HEK293 (cell line): ENCODE measurements at regions not wholly inside any gene's neighbourhood (a gene's known extent, or its start where the extent isn't known, plus 50 kb on each side); places are given as distances from the start of the nearest gene placed in this dataset.

Source experiments
- CTCF ChIA-PET: fragments of 350-600 bp; formaldehyde crosslinking; extraction: SDS; loops from one replicate; lab custom pipeline; 2021; ENCODE audit warnings: antibody characterized with exemption; lab: Yijun Ruan, JAX
- POLR2A ChIA-PET: fragments of 300-600 bp; formaldehyde crosslinking; extraction: SDS; loops from one replicate; lab custom pipeline; 2020; ENCODE audit warnings: antibody characterized with exemption, inconsistent platforms; lab: Yijun Ruan, JAX
- H3K27ac ChIP-seq: fragments of 200-500 bp; sonication (Bioruptor generic); 2 replicates; pipeline ENCODE4 v1.5.1; 2014; ENCODE audit warnings: low read depth, low read length, control low read depth, inconsistent platforms; ENCODE audit errors: extremely low read depth
- H3K36me3 ChIP-seq, 2 experiments: fragments of 200-500 bp in 1 of 2; sonication (Bioruptor generic) in 1 of 2; 1 replicate in 1 of 2; 2 replicates in 1 of 2; pipeline ENCODE4 v1.5.1; 2014 to 2017; ENCODE audit warnings: inconsistent platforms in 2 of 2, low read length in 2 of 2; ENCODE audit not compliant: control insufficient read depth in 2 of 2, insufficient read depth in 1 of 2
- H3K4me1 ChIP-seq: fragments of 200-500 bp; sonication (Bioruptor generic); 2 replicates; pipeline ENCODE4 v1.5.1; 2014; ENCODE audit warnings: mild to moderate bottlenecking, low read length, inconsistent platforms; ENCODE audit not compliant: control insufficient read depth, insufficient read depth
- H3K4me3 ChIP-seq: 2 replicates; pipeline ENCODE4 v1.5.1; 2011; ENCODE audit warnings: low read depth, mild to moderate bottlenecking, control low read depth, low read length, moderate library complexity
- H3K9me3 ChIP-seq: fragments of 200-500 bp; sonication (Bioruptor generic); 2 replicates; pipeline ENCODE4 v1.5.1; 2014; ENCODE audit warnings: low read depth, low read length, inconsistent platforms; ENCODE audit not compliant: control insufficient read depth, insufficient read depth
- GLIS2 ChIP-seq: fragments of 450-650 bp; formaldehyde crosslinking; IDR thresholded peaks from 2 replicates; pipeline ENCODE4 v1.5.1; 2016; ENCODE audit warnings: missing biosample characterization, missing genetic modification characterization
- HOXD13 ChIP-seq: sonication (generic); formaldehyde crosslinking; IDR thresholded peaks from 2 replicates; pipeline ENCODE4 v1.8.0; 2022; ENCODE audit warnings: missing genetic modification reagents, borderline replicate concordance
- KLF1 ChIP-seq: fragments of 450-650 bp; formaldehyde crosslinking; IDR thresholded peaks from 2 replicates; pipeline ENCODE4 v1.5.1; 2016; ENCODE audit warnings: missing biosample characterization, missing genetic modification characterization
- OSR2 ChIP-seq: fragments of 450-650 bp; formaldehyde crosslinking; IDR thresholded peaks from 2 replicates; pipeline ENCODE4 v1.5.1; 2016; ENCODE audit warnings: missing biosample characterization, missing genetic modification characterization
- YY2 ChIP-seq: fragments of 450-650 bp; formaldehyde crosslinking; IDR thresholded peaks from 2 replicates; pipeline ENCODE4 v1.5.1; 2016; ENCODE audit warnings: missing biosample characterization, missing genetic modification characterization
- ZBTB11 ChIP-seq: fragments of 450-650 bp; formaldehyde crosslinking; conservative IDR thresholded peaks from 2 replicates; pipeline ENCODE4 v1.5.1; 2016; ENCODE audit warnings: low read depth, missing biosample characterization, missing genetic modification characterization
- ZNF10 ChIP-seq: fragments of 450-650 bp; formaldehyde crosslinking; IDR thresholded peaks from 2 replicates; pipeline ENCODE4 v1.5.1; 2017; ENCODE audit warnings: missing biosample characterization, missing genetic modification characterization
- ZNF24 ChIP-seq: fragments of 450-650 bp; formaldehyde crosslinking; IDR thresholded peaks from 2 replicates; pipeline ENCODE4 v1.5.1; 2016; ENCODE audit warnings: missing biosample characterization, missing genetic modification characterization
- ZNF391 ChIP-seq: fragments of 450-650 bp; formaldehyde crosslinking; IDR thresholded peaks from 2 replicates; pipeline ENCODE4 v1.5.1; 2016; ENCODE audit warnings: low read depth, missing biosample characterization, missing genetic modification characterization, borderline replicate concordance
- ZNF423 ChIP-seq: fragments of 450-650 bp; formaldehyde crosslinking; IDR thresholded peaks from 2 replicates; pipeline ENCODE4 v1.5.1; 2016; ENCODE audit warnings: missing biosample characterization, missing genetic modification characterization
- ZNF510 ChIP-seq: fragments of 450-650 bp; formaldehyde crosslinking; IDR thresholded peaks from 2 replicates; pipeline ENCODE4 v1.5.1; 2018; ENCODE audit warnings: mild to moderate bottlenecking, missing genetic modification characterization, missing biosample characterization; ENCODE audit not compliant: insufficient replicate concordance
- ZNF513 ChIP-seq: fragments of 450-650 bp; IDR thresholded peaks from 2 replicates; pipeline ENCODE4 v1.5.1; 2018; ENCODE audit warnings: missing biosample characterization, missing genetic modification characterization
- ZNF623 ChIP-seq: fragments of 450-650 bp; formaldehyde crosslinking; IDR thresholded peaks from 2 replicates; pipeline ENCODE4 v1.5.1; 2016; ENCODE audit warnings: missing biosample characterization, missing genetic modification characterization
- ZNF704 ChIP-seq: fragments of 450-650 bp; formaldehyde crosslinking; IDR thresholded peaks from 2 replicates; pipeline ENCODE4 v1.5.1; 2016; ENCODE audit warnings: missing biosample characterization, missing genetic modification characterization
- ZNF747 ChIP-seq: fragments of 450-650 bp; formaldehyde crosslinking; IDR thresholded peaks from 2 replicates; pipeline ENCODE4 v1.5.1; 2016; ENCODE audit warnings: missing biosample characterization, missing genetic modification characterization
- ZNF777 ChIP-seq: fragments of 450-650 bp; formaldehyde crosslinking; IDR thresholded peaks from 2 replicates; pipeline ENCODE4 v1.5.1; 2017; ENCODE audit warnings: missing biosample characterization, missing genetic modification characterization, borderline replicate concordance
- ZNF830 ChIP-seq: fragments of 450-650 bp; IDR thresholded peaks from 2 replicates; pipeline ENCODE4 v1.5.0; 2018; ENCODE audit warnings: missing biosample characterization, missing genetic modification characterization, low read depth, mild to moderate bottlenecking, moderate library complexity
- TF ChIP-seq, protein P1 (sequence below): fragments of 450-650 bp; formaldehyde crosslinking; IDR thresholded peaks from 2 replicates; pipeline ENCODE4 v1.5.1; 2016; ENCODE audit warnings: missing biosample characterization, missing genetic modification characterization, low read depth
- TF ChIP-seq, protein P2 (sequence below): fragments of 450-650 bp; formaldehyde crosslinking; conservative IDR thresholded peaks from 2 replicates; pipeline ENCODE4 v1.5.1; 2016; ENCODE audit warnings: low read depth, missing biosample characterization, missing genetic modification characterization

GRCh38 chr18:75783566-75784281 is 356.2 kb upstream of the SMIM21 start:
- TF ChIP-seq ZNF747 (tag by site-specific recombination) (no peak), ZNF423 (tag by site-specific recombination) (no peak), ZNF704 (no peak), ZNF24 (tag by site-specific recombination) (no peak), ZNF10 (tag by site-specific recombination) (no peak), KLF1 (no peak), ZNF830 (tag by site-specific recombination) (no peak), YY2 (no peak), HOXD13 (CRISPR knock-in tag) (no peak), ZNF510 (no peak), ZNF391 (tag by site-specific recombination) (no peak), ZBTB11 (no peak), ZNF513 (tag by site-specific recombination) (no peak), ZNF623 (no peak), ZNF777 (tag by site-specific recombination) (no peak), GLIS2 (tag by site-specific recombination) (no peak), OSR2 (no peak)
- TF ChIP-seq, protein P1, sequence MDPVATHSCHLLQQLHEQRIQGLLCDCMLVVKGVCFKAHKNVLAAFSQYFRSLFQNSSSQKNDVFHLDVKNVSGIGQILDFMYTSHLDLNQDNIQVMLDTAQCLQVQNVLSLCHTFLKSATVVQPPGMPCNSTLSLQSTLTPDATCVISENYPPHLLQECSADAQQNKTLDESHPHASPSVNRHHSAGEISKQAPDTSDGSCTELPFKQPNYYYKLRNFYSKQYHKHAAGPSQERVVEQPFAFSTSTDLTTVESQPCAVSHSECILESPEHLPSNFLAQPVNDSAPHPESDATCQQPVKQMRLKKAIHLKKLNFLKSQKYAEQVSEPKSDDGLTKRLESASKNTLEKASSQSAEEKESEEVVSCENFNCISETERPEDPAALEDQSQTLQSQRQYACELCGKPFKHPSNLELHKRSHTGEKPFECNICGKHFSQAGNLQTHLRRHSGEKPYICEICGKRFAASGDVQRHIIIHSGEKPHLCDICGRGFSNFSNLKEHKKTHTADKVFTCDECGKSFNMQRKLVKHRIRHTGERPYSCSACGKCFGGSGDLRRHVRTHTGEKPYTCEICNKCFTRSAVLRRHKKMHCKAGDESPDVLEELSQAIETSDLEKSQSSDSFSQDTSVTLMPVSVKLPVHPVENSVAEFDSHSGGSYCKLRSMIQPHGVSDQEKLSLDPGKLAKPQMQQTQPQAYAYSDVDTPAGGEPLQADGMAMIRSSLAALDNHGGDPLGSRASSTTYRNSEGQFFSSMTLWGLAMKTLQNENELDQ (tag by site-specific recombination) = no peak
- TF ChIP-seq, protein P2, sequence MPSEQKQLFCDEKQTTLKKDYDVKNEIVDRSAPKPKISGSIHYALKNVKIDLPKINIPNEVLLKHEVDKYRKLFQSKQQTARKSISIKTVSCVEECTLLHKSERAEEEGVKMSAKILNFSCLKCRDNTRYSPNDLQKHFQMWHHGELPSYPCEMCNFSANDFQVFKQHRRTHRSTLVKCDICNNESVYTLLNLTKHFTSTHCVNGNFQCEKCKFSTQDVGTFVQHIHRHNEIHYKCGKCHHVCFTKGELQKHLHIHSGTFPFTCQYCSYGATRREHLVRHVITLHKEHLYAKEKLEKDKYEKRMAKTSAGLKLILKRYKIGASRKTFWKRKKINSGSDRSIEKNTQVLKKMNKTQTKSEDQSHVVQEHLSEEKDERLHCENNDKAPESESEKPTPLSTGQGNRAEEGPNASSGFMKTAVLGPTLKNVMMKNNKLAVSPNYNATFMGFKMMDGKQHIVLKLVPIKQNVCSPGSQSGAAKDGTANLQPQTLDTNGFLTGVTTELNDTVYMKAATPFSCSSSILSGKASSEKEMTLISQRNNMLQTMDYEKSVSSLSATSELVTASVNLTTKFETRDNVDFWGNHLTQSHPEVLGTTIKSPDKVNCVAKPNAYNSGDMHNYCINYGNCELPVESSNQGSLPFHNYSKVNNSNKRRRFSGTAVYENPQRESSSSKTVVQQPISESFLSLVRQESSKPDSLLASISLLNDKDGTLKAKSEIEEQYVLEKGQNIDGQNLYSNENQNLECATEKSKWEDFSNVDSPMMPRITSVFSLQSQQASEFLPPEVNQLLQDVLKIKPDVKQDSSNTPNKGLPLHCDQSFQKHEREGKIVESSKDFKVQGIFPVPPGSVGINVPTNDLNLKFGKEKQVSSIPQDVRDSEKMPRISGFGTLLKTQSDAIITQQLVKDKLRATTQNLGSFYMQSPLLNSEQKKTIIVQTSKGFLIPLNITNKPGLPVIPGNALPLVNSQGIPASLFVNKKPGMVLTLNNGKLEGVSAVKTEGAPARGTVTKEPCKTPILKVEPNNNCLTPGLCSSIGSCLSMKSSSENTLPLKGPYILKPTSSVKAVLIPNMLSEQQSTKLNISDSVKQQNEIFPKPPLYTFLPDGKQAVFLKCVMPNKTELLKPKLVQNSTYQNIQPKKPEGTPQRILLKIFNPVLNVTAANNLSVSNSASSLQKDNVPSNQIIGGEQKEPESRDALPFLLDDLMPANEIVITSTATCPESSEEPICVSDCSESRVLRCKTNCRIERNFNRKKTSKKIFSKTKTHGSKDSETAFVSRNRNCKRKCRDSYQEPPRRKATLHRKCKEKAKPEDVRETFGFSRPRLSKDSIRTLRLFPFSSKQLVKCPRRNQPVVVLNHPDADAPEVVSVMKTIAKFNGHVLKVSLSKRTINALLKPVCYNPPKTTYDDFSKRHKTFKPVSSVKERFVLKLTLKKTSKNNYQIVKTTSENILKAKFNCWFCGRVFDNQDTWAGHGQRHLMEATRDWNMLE (tag by site-specific recombination) = no peak
- H3K36me3 ChIP-seq = no peaks in the 10 kb centered on the region
- CTCF ChIA-PET = interaction anchor here (0.6 kb wide), 1 partner anchor 12 kb away, joined by 3 read pairs; no protein-coding TSS in a partner anchor
- POLR2A ChIA-PET = no interaction called here
- H3K4me3 ChIP-seq = no peak overlapping the region
- no peak overlapping the region for H3K27ac ChIP-seq
- no peaks in the 10 kb centered on the region for H3K9me3 ChIP-seq
- no peaks in the 10 kb centered on the region for H3K4me1 ChIP-seq
